GM12875 (cell line): ENCODE measurements at regions not wholly inside any gene's neighbourhood (a gene's known extent, or its start where the extent isn't known, plus 50 kb on each side); places are given as distances from the start of the nearest gene placed in this dataset.
"Not testable (repeated sequence)": the region's sequence is repeated elsewhere in the genome, so short reads cannot be mapped to it uniquely, and the experiment has no call there.

Source experiments
- H3K4me3 ChIP-seq: one replicate; pipeline ENCODE4 v1.5.1; 2011; ENCODE audit warnings: low read depth, low read length, control low read depth
- CTCF ChIP-seq: IDR thresholded peaks from 2 replicates; pipeline ENCODE4 v1.5.1; 2011; ENCODE audit warnings: low read depth, mild to moderate bottlenecking, control low read depth, inconsistent platforms, low read length, moderate library complexity, borderline replicate concordance; ENCODE audit not compliant: insufficient read depth

DNA sequence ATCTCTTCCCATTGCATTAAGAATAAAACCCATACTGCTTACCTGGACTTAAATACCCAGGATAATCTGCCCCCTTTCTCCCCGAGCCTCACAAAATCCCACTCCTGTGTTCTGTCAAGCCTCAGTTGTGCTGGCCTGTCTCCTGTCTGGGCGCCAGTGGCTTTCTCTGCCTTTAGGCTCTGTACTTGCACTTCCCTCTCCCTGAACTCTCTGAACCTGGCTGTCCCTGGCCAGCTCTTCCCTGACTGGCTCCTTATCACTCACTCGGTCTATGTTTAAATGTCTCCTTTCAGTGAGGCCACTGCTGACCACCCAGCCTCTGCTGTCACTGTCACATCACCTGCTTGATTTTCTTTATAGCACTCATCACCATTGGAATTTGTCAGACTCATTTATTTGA lies 382.7 kb upstream of the PPP2R3A start:
- no peak for TF ChIP-seq CTCF
- no peak overlapping the region for H3K4me3 ChIP-seq

DNA sequence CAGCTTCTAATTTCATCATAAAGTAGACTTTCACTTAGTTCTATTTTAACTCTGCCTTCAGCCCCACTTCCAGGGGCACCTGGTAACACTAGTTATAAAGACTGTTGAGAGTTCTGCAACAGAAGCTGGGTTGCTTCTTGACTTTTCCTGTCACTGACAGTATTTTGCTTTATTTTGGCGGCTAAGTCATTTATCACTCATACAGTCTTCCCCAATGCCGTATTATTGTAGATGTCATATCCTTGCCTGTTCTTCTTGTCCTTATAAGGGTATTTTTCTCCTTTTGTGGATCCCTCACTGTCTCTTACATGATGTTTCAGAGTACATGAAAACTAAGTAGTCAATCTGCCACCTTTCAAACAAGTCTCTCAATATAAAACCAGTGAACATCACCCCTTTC lies 369.0 kb upstream of the PPP2R3A start:
- TF ChIP-seq CTCF = no peak

GRCh38 chr3:135597855-135598254 lies 367.7 kb upstream of the PPP2R3A start:
- TF ChIP-seq CTCF = no peak

More for the DNA sequence above, 369.0 kb upstream of the PPP2R3A start:
- no peak overlapping the region for H3K4me3 ChIP-seq

GRCh38 chr3:135598597-135598996 lies 366.9 kb upstream of the PPP2R3A start:
- TF ChIP-seq CTCF = no peak

More at GRCh38 chr3:135597855-135598254, 367.7 kb upstream of the PPP2R3A start:
- no peak overlapping the region for H3K4me3 ChIP-seq

GRCh38 chr3:135604512-135604911 lies 361.0 kb upstream of the PPP2R3A start:
- H3K4me3 ChIP-seq = not testable (repeated sequence)

More at GRCh38 chr3:135598597-135598996, 366.9 kb upstream of the PPP2R3A start:
- no peak overlapping the region for H3K4me3 ChIP-seq

DNA sequence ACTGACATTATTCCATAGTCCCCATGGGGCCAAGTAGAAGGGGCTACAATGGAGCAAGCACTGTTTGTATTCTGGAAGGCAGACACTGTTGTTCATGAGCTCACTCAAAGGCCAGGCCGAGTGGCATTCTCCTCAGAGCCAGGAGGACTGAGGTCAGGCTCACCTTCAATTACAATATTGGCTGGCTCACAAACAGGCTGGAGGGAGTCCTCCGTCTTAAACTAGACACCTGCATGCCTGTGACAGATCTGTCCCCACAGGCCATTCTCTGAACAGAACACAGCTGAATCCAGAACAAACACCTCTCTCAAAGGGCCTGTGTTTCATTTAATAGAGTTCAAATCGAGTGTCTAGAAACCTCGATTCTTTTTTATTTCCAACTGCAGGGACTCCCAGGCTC lies 347.4 kb upstream of the PPP2R3A start:
- TF ChIP-seq CTCF = no peak
- no peak overlapping the region for H3K4me3 ChIP-seq

DNA sequence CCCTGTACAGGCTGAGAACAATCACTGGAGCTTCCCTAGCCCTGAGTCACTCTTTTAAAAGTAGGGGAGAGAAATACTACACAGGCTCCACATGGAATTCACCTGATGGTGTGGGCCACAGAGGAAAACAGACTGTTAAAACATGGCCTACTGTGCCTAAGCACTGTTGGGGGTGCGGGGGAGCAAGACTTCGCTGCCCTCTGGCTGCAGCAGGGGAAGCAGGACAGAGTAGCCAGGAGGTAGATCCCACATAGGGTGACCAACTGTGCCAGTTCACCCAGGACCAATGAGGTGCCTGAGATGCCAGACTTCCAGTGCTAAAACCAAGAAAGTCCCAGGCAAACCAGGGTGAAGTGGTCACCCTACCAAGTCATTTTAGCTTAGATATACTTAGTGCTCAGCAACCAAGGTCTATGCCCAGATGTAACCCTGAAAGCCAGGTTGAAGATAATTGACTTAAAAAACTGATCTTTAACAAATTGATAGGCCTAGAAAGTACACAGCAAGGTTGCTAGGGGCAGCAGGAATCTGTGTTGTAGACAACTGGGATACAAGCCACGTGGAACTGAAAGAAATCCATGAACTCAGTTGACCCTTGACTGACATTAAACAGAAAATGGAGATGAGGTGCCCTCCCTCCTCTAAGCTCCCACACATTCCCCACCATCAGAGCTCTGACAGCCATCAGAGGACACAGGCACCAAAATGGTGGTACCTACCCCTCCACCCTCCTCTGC lies 344.2 kb upstream of the PPP2R3A start:
- no peak overlapping the region for H3K4me3 ChIP-seq
- no peak for TF ChIP-seq CTCF
